ENCODE measurements at regions not wholly inside any gene's neighbourhood (a gene's known extent, or its start where the extent isn't known, plus 50 kb on each side); places are given as distances from the start of the nearest gene placed in this dataset.
"Not testable (repeated sequence)": the region's sequence is repeated elsewhere in the genome, so short reads cannot be mapped to it uniquely, and the experiment has no call there.

- ChIA-PET CTCF (no interaction called here), POLR2A (ENCODE audit: low non-redundant PET) (no interaction called here)
- H3K27me3 ChIP-seq (replicated peaks; ENCODE audit: insufficient read depth, low read depth, low read length, poor library complexity), result no peaks in the 10 kb centered on the region
- no peaks in the 10 kb centered on the region for H3K4me1 ChIP-seq (ENCODE audit: insufficient read depth, low read length, poor library complexity, severe bottlenecking)
- DNase-seq (ENCODE audit: low spot score), result no peak
- TF ChIP-seq CTCF (conservative IDR thresholded peaks at IDR 0.05; ENCODE audit: low read depth, low read length), result no peak
- no peak for TF ChIP-seq EZH2 (IDR thresholded peaks at IDR 0.05; ENCODE audit: borderline replicate concordance, low read depth, low read length, poor library complexity, severe bottlenecking)
- no peaks in the 10 kb centered on the region for H3K36me3 ChIP-seq (ENCODE audit: insufficient read depth, low read length, poor library complexity, severe bottlenecking)
- no peak overlapping the region for H3K27ac ChIP-seq (ENCODE audit: low read depth, low read length, poor library complexity, severe bottlenecking)
- peaks cover 28% of the 10 kb centered on the region for H3K9me3 ChIP-seq (ENCODE audit: low read depth, low read length, poor library complexity, severe bottlenecking)
- no peak overlapping the region for H3K4me3 ChIP-seq (ENCODE audit: low read depth, low read length, poor library complexity, severe bottlenecking)
- intact Hi-C loops (cut with micrococcal nuclease; ENCODE audit: unreplicated experiment), result no loop called here
- BruUV-seq (replicated peaks), result no TSS peak
These were observed 578.1 kb downstream of the KCNJ18 start for GRCh38 chr17:22270381-22270780.

DNA sequence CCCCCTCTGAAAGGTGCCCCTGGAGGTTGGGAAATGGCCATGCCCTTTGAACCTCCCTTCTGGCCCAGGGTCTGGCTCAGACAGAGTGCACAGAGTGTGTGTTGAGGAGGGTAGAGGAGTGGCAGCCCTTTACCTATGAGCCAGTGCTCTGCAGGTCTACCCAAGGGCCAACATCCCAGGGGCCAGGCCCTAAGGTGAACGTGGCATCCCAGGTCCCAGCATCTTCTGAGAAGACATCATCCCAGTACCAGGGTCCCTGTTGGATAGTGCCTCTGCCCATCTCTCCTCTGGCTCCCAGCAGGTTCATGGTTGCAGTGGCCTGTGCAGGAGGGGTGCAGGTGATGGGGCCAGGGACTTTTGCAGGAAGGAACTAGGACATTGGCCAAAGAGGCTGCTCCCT is 578.5 kb downstream of the KCNJ18 start:
- POLR2A ChIA-PET (ENCODE audit: low non-redundant PET); CTCF ChIA-PET; DNase-seq (ENCODE audit: low spot score); intact Hi-C loops (cut with micrococcal nuclease; ENCODE audit: unreplicated experiment); H3K27ac ChIP-seq (ENCODE audit: low read depth, low read length, poor library complexity, severe bottlenecking); H3K4me1 ChIP-seq (ENCODE audit: insufficient read depth, low read length, poor library complexity, severe bottlenecking); H3K4me3 ChIP-seq (ENCODE audit: low read depth, low read length, poor library complexity, severe bottlenecking); H3K36me3 ChIP-seq (ENCODE audit: insufficient read depth, low read length, poor library complexity, severe bottlenecking); H3K27me3 ChIP-seq (replicated peaks; ENCODE audit: insufficient read depth, low read depth, low read length, poor library complexity); BruUV-seq (replicated peaks): not testable (repeated sequence)
- peaks cover 28% of the 10 kb centered on the region for H3K9me3 ChIP-seq (ENCODE audit: low read depth, low read length, poor library complexity, severe bottlenecking)

DNA sequence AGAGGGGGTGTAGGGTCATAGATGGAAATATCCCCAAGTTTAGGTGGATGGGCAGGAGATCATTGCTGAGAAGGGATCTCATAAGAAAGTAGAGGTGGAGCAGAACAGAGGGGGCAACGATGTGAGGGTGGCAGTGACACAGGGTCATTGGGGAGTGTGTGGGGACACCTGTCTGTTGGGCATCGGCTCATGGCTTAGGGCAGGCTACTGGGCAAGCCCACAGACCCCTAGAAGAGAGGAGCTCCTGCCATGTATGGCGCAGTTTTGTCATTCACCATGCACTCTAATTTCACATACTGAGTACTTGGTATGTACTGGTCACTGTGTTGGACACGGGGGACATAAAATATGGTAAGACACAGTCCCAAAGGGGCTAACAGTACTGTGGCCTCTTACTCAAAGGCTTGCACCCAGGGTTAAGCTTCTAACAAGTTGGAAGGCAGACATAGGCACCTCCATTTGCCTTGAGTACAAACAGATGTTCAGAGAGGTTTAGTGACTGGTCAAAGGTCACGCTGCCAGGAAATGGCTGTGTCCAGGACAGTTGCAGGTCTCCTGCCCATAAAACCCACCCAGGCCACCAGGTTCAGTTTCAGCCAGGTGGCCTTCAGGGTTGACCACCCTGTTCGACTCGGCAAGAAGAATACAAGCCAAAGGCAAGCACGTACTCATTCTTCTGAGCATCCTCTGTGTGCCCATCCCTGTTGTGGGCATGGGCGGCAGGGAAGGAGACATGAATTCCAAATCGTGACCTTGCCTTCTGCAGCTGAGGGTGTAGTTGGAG is 580.2 kb downstream of the KCNJ18 start:
- intact Hi-C loops (cut with micrococcal nuclease; ENCODE audit: unreplicated experiment), result no loop called here
- H3K4me1 ChIP-seq (ENCODE audit: insufficient read depth, low read length, poor library complexity, severe bottlenecking), result no peaks in the 10 kb centered on the region
- H3K27ac ChIP-seq (ENCODE audit: low read depth, low read length, poor library complexity, severe bottlenecking), result no peak overlapping the region
- H3K36me3 ChIP-seq (ENCODE audit: insufficient read depth, low read length, poor library complexity, severe bottlenecking), result no peaks in the 10 kb centered on the region
- no peak for DNase-seq (ENCODE audit: low spot score)
- no peaks in the 10 kb centered on the region for H3K27me3 ChIP-seq (replicated peaks; ENCODE audit: insufficient read depth, low read depth, low read length, poor library complexity)
- ChIA-PET POLR2A (ENCODE audit: low non-redundant PET) (no interaction called here), CTCF (no interaction called here)
- peaks cover 20% of the 10 kb centered on the region for H3K9me3 ChIP-seq (ENCODE audit: low read depth, low read length, poor library complexity, severe bottlenecking)
- H3K4me3 ChIP-seq (ENCODE audit: low read depth, low read length, poor library complexity, severe bottlenecking), result no peak overlapping the region
- no peak for TF ChIP-seq CTCF (conservative IDR thresholded peaks at IDR 0.05; ENCODE audit: low read depth, low read length)
- no peak for TF ChIP-seq EZH2 (IDR thresholded peaks at IDR 0.05; ENCODE audit: borderline replicate concordance, low read depth, low read length, poor library complexity, severe bottlenecking)
- BruUV-seq (replicated peaks), result no TSS peak

DNA sequence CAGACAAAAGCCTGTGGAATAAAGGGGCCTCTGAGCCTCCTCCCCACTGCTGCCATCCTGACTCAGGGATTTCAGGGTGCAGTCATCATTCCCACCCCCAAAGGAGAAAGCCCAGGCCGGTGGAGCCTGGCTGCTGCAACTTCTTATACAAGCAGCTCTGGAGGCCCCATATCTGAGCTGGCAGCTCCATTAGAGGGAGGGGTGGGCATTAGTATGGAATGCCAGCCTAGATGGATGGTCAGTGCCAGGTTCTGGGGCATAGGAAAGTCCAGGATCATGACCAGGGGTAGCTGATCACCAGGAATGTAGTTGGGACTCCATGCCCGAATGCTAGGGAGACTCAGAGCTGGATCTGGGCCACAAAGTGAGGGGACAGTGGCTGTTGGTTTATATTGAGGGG is 581.0 kb downstream of the KCNJ18 start:
- H3K9me3 ChIP-seq (ENCODE audit: low read depth, low read length, poor library complexity, severe bottlenecking), result peaks cover 18% of the 10 kb centered on the region
- ChIA-PET CTCF (no interaction called here), POLR2A (ENCODE audit: low non-redundant PET) (no interaction called here)
- H3K4me1 ChIP-seq (ENCODE audit: insufficient read depth, low read length, poor library complexity, severe bottlenecking), result no peaks in the 10 kb centered on the region
- no peaks in the 10 kb centered on the region for H3K27me3 ChIP-seq (replicated peaks; ENCODE audit: insufficient read depth, low read depth, low read length, poor library complexity)
- TF ChIP-seq CTCF (conservative IDR thresholded peaks at IDR 0.05; ENCODE audit: low read depth, low read length), result no peak
- TF ChIP-seq EZH2 (IDR thresholded peaks at IDR 0.05; ENCODE audit: borderline replicate concordance, low read depth, low read length, poor library complexity, severe bottlenecking), result no peak
- no peak overlapping the region for H3K27ac ChIP-seq (ENCODE audit: low read depth, low read length, poor library complexity, severe bottlenecking)
- BruUV-seq (replicated peaks), result no TSS peak
- no peak for DNase-seq (ENCODE audit: low spot score)
- intact Hi-C loops (cut with micrococcal nuclease; ENCODE audit: unreplicated experiment), result no loop called here
- no peaks in the 10 kb centered on the region for H3K36me3 ChIP-seq (ENCODE audit: insufficient read depth, low read length, poor library complexity, severe bottlenecking)
- H3K4me3 ChIP-seq (ENCODE audit: low read depth, low read length, poor library complexity, severe bottlenecking), result no peak overlapping the region

Data from A673 (cell line).